ENCODE measurements at regions not wholly inside any gene's neighbourhood (a gene's known extent, or its start where the extent isn't known, plus 50 kb on each side); places are given as distances from the start of the nearest gene placed in this dataset.
"Not testable (repeated sequence)": the region's sequence is repeated elsewhere in the genome, so short reads cannot be mapped to it uniquely, and the experiment has no call there.

DNA sequence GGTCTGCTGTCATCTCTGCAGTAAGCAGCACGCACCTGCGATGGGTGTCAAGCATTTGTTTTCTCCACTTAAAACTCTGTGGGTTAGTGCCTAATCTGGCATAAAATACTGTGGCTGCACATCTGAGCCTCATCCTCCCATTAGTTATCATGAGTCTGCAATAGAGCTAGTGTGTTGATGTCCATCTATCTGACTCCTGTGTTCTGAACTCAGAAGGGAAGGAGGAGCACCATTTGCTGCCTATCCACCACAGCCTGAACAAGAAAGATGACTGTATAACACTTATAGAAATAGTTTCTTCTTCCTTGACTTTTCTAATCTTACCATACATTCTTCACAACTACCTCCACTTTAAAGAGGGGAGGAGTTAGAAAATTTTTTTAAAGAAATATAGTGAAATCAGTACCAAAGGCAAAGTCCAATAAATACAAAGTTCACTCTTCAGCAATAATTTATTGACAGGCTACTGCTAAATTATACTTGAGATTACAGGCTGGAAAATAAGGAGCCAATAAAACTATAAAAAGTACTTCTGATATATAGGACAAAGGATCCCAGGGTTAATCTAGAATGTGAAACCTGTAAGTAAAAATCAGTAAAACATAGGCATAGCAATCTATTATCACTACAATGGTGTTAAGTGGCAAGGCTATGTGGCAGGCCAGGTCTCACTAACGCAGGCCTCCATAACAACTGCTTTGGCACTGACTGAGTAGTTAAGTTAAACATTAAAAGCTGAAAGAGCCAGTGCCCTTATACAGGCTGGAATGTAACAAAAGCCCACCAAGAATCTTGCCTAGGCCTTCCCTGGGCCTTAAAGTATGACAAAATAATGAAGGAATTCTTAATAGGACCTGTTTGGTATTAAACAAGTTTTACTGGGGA lies 70.2 kb downstream of the LGALS9C start:
- not testable (repeated sequence) for H3K4me3 ChIP-seq (ENCODE audit: low read length); H3K36me3 ChIP-seq (ENCODE audit: control insufficient read depth, insufficient read depth, low read length); H3K4me1 ChIP-seq (ENCODE audit: control insufficient read depth, insufficient read depth, low read length); H3K9me3 ChIP-seq (ENCODE audit: control insufficient read depth, low read depth, low read length); H3K27ac ChIP-seq (ENCODE audit: low read length); H3K27me3 ChIP-seq (ENCODE audit: control insufficient read depth, insufficient read depth, low read length)
- DNase-seq = peak in 1 of 2 donors; percentile 35
- WGBS (ENCODE audit: insufficient coverage, low lambda C conversion rate) = no CpG with 5 or more reads among the region's 3 CpGs

DNA sequence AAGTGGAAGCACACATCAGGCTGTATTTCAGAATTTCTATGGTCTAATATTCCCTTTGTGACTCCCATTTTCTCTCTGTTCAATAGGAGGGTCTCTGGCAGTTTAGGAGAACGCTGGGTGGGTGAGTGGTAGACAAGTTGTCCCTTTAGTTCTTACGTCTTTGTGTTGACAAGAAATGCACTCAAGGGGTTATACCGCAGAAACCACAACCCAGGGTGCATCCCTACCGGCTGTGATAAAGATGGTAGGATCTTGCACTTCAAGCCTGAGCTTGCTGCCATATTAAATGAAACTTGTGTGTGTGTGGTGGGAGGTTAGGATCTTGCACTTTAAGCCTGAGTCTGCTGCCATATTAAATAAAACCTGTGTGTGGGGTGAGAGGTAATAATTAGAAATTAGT lies 80.5 kb downstream of the LGALS9C start:
- H3K4me3 ChIP-seq (ENCODE audit: low read length); H3K36me3 ChIP-seq (ENCODE audit: control insufficient read depth, insufficient read depth, low read length); H3K4me1 ChIP-seq (ENCODE audit: control insufficient read depth, insufficient read depth, low read length); H3K9me3 ChIP-seq (ENCODE audit: control insufficient read depth, low read depth, low read length); H3K27ac ChIP-seq (ENCODE audit: low read length); H3K27me3 ChIP-seq (ENCODE audit: control insufficient read depth, insufficient read depth, low read length); DNase-seq: not testable (repeated sequence)
- WGBS (ENCODE audit: insufficient coverage, low lambda C conversion rate) = no CpG with 5 or more reads among the region's 4 CpGs

GRCh38 chr17:18563381-18564098 lies 80.7 kb downstream of the TBC1D28 start:
- H3K4me1 ChIP-seq (ENCODE audit: control insufficient read depth, insufficient read depth, low read length); H3K4me3 ChIP-seq (ENCODE audit: low read length); H3K27me3 ChIP-seq (ENCODE audit: control insufficient read depth, insufficient read depth, low read length); H3K9me3 ChIP-seq (ENCODE audit: control insufficient read depth, low read depth, low read length); DNase-seq; H3K36me3 ChIP-seq (ENCODE audit: control insufficient read depth, insufficient read depth, low read length); H3K27ac ChIP-seq (ENCODE audit: low read length): not testable (repeated sequence)
- WGBS (ENCODE audit: insufficient coverage, low lambda C conversion rate) = no CpG with 5 or more reads among the region's 16 CpGs

- not testable (repeated sequence) for H3K4me1 ChIP-seq (ENCODE audit: control insufficient read depth, insufficient read depth, low read length); H3K27me3 ChIP-seq (ENCODE audit: control insufficient read depth, insufficient read depth, low read length); H3K27ac ChIP-seq (ENCODE audit: low read length); H3K9me3 ChIP-seq (ENCODE audit: control insufficient read depth, low read depth, low read length); H3K4me3 ChIP-seq (ENCODE audit: low read length); H3K36me3 ChIP-seq (ENCODE audit: control insufficient read depth, insufficient read depth, low read length)
- DNase-seq = peak in 1 of 2 donors; percentile 22
- no CpG with 5 or more reads among the region's 3 CpGs for WGBS (ENCODE audit: insufficient coverage, low lambda C conversion rate)
Measured at GRCh38 chr17:18564099-18564448, 80.1 kb downstream of the TBC1D28 start.

DNA sequence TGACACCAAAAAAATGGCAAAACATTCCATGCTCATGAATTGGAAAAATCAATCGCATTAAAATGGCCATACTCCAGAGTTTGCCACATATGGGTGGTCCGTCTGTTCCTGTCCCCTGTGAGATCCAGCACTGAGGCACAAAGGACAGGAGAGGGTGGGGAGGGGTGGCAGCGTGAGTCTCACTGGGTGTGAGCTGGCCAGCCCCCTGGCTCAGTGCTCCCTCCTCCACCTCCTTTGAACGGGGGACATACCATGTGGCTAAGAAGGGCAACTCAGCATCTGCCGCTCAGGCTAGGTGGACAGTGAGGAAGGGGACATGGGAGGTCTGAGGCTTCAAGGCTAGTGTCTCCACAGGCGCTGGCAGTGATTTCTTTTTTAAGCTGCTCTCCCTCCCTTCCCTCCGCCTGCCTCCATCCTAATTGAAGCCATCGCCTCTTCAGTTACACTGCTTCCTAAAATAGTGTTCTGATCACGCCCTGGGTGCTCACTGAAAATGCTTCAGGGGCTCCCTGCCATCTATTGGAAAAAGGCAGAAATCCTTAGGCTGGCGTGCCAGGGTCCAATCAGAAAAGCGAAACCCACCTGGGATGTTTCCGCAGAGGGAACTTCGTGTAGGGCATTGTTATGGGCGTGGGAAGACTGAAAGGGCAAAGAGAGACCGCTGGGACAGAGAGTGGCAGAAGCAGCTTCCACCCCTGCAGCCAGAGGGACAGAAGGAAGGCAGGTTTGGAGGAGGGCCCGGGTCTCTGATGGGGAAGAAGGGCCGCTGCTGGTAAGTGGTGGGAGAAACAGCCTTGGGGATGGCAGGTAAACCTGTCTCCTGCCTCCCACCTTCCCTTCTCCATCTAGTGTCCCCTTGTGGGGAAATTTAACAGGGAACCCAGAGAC lies 75.8 kb downstream of the TBC1D28 start:
- H3K36me3 ChIP-seq (ENCODE audit: control insufficient read depth, insufficient read depth, low read length); H3K4me1 ChIP-seq (ENCODE audit: control insufficient read depth, insufficient read depth, low read length); H3K9me3 ChIP-seq (ENCODE audit: control insufficient read depth, low read depth, low read length); H3K27ac ChIP-seq (ENCODE audit: low read length); H3K4me3 ChIP-seq (ENCODE audit: low read length); DNase-seq; H3K27me3 ChIP-seq (ENCODE audit: control insufficient read depth, insufficient read depth, low read length): not testable (repeated sequence)
- 69% methylated on average over 4 of the region's 17 CpGs for WGBS (ENCODE audit: insufficient coverage, low lambda C conversion rate)

- not testable (repeated sequence) for H3K27ac ChIP-seq (ENCODE audit: low read length); H3K27me3 ChIP-seq (ENCODE audit: control insufficient read depth, insufficient read depth, low read length); H3K9me3 ChIP-seq (ENCODE audit: control insufficient read depth, low read depth, low read length); H3K4me3 ChIP-seq (ENCODE audit: low read length); H3K36me3 ChIP-seq (ENCODE audit: control insufficient read depth, insufficient read depth, low read length); H3K4me1 ChIP-seq (ENCODE audit: control insufficient read depth, insufficient read depth, low read length)
- WGBS (ENCODE audit: insufficient coverage, low lambda C conversion rate) = no CpG with 5 or more reads among the region's 8 CpGs
- DNase-seq = peak in 1 of 2 donors; percentile 35
Measured at GRCh38 chr17:18569489-18569913, 74.7 kb downstream of the TBC1D28 start.

DNA sequence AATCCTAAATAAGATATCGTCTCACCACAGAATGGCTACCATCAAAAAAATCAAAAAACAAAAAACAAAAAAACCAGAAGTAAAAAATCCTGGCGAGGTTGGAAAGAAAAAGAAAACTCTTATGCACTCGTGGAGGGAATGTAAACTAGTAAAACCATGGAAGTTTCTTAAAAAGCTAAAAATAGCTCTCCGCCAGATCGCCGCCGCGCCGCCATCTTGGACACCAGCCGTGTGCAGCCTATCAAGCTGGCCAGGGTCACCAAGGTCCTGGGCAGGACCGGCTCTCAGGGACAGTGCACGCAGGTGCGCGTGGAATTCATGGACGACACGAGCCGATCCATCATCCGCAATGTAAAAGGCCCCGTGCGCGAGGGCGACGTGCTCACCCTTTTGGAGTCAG lies 71.7 kb downstream of the TBC1D28 start:
- not testable (repeated sequence) for H3K4me3 ChIP-seq (ENCODE audit: low read length); H3K27me3 ChIP-seq (ENCODE audit: control insufficient read depth, insufficient read depth, low read length); H3K36me3 ChIP-seq (ENCODE audit: control insufficient read depth, insufficient read depth, low read length); H3K9me3 ChIP-seq (ENCODE audit: control insufficient read depth, low read depth, low read length); H3K27ac ChIP-seq (ENCODE audit: low read length); DNase-seq; H3K4me1 ChIP-seq (ENCODE audit: control insufficient read depth, insufficient read depth, low read length)
- no CpG with 5 or more reads among the region's 23 CpGs for WGBS (ENCODE audit: insufficient coverage, low lambda C conversion rate)

DNA sequence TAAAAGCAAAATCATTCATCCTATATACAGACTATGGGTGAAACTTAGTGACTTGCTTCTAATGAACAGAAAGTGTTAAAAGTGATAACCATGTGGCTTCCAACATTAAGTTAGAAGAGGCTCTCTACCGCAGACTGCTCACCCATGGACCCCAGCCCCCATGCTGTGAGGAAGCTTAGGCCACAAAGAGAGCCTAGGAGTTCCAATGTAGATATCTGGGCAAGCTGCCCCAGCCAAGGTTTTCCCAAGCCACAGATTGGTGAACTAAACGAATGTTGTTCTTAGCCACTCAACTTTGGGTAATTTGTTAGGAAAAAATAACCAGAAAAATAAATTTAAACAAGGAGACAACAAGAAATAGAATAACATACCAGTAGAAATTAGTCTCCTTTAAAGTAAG lies 70.1 kb downstream of the TBC1D28 start:
- not testable (repeated sequence) for H3K9me3 ChIP-seq (ENCODE audit: control insufficient read depth, low read depth, low read length); H3K36me3 ChIP-seq (ENCODE audit: control insufficient read depth, insufficient read depth, low read length); H3K27me3 ChIP-seq (ENCODE audit: control insufficient read depth, insufficient read depth, low read length); H3K27ac ChIP-seq (ENCODE audit: low read length); DNase-seq; H3K4me1 ChIP-seq (ENCODE audit: control insufficient read depth, insufficient read depth, low read length); H3K4me3 ChIP-seq (ENCODE audit: low read length)
- no CpG with 5 or more reads among the region's 2 CpGs for WGBS (ENCODE audit: insufficient coverage, low lambda C conversion rate)

Data from large intestine (tissue), 3 donors.